ENCODE measurements at regions not wholly inside any gene's neighbourhood (a gene's known extent, or its start where the extent isn't known, plus 50 kb on each side); places are given as distances from the start of the nearest gene placed in this dataset.
"Not testable (repeated sequence)": the region's sequence is repeated elsewhere in the genome, so short reads cannot be mapped to it uniquely, and the experiment has no call there.

DNA sequence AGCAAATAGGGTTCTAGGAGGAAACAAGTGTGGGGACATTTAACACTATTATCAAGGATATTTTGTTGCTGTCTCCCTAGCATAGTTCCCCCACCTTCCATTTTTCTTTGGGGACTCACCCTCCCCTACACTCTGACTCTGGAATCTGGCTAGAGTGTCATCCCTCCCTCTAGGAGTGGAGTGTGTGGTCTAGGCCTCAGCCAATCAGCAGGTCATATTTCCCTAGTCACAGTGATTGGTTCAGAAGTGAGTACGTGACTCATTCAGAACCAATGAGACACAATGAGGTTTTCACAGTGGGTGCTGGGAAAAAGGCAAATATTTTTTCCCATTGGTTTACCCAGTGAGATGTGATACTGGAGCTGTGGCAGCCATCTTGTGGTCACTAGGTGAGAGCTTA is 234.4 kb downstream of the SHQ1 start:
- H3K4me3 ChIP-seq, result no peak overlapping the region
- no peak overlapping the region for H3K27ac ChIP-seq
- DNase-seq (ENCODE audit: low read depth in 1 of 2, low spot score in 1 of 2) (no peak), FAIRE-seq (no peak), ATAC-seq (no peak)
- no peak overlapping the region for H3K4me2 ChIP-seq
- CTCF ChIA-PET, result no interaction called here
- H3K4me1 ChIP-seq, result no peaks in the 10 kb centered on the region
- H3K9me3 ChIP-seq, result no peaks in the 10 kb centered on the region
- WGBS (ENCODE audit: missing lambda C conversion rate), result 73% methylated on average over 1 of the region's 1 CpG
- no peak for TF ChIP-seq TP53 (CRISPR knock-in tag; IDR thresholded peaks at IDR 0.05)
- no peak for TF ChIP-seq HOXB5 (CRISPR knock-in tag; IDR thresholded peaks at IDR 0.05)
- TF ChIP-seq ATOH8 (CRISPR knock-in tag; IDR thresholded peaks at IDR 0.05; ENCODE audit: low read depth), result no peak
- no peak for TF ChIP-seq RCOR1 (IDR thresholded peaks at IDR 0.05; ENCODE audit: low read depth, low read length)
- TF ChIP-seq POLR2A (IDR thresholded peaks at IDR 0.05; ENCODE audit: low read length), result no peak
- POLR2A ChIA-PET, result no interaction called here

- H3K4me3 ChIP-seq; POLR2A ChIA-PET; ATAC-seq; FAIRE-seq; H3K27ac ChIP-seq; H3K9me3 ChIP-seq; DNase-seq (ENCODE audit: low read depth in 1 of 2, low spot score in 1 of 2); H3K4me1 ChIP-seq; CTCF ChIA-PET; H3K4me2 ChIP-seq: not testable (repeated sequence)
- 39% methylated on average over 5 of the region's 5 CpGs for WGBS (ENCODE audit: missing lambda C conversion rate)
Measured at GRCh38 chr3:72609114-72609513, 239.1 kb downstream of the SHQ1 start.

- DNase-seq (ENCODE audit: low read depth in 1 of 2, low spot score in 1 of 2) (no peak), FAIRE-seq (no peak), ATAC-seq (no peak)
- Histone ChIP-seq H3K4me3 (no peak overlapping the region), H3K9me3 (no peaks in the 10 kb centered on the region), H3K4me2 (no peak overlapping the region), H3K27ac (no peak overlapping the region), H3K4me1 (no peaks in the 10 kb centered on the region)
- TF ChIP-seq, protein P1, sequence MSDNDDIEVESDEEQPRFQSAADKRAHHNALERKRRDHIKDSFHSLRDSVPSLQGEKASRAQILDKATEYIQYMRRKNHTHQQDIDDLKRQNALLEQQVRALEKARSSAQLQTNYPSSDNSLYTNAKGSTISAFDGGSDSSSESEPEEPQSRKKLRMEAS (IDR thresholded peaks at IDR 0.05), result no peak
- TF ChIP-seq, protein P2, sequence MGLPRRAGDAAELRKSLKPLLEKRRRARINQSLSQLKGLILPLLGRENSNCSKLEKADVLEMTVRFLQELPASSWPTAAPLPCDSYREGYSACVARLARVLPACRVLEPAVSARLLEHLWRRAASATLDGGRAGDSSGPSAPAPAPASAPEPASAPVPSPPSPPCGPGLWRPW (IDR thresholded peaks at IDR 0.05), result no peak
- TF ChIP-seq EHMT2 (IDR thresholded peaks at IDR 0.05; ENCODE audit: low read depth), result no peak
- no peak for TF ChIP-seq EHF (CRISPR knock-in tag; IDR thresholded peaks at IDR 0.05)
- TF ChIP-seq ZNF302 (CRISPR knock-in tag; IDR thresholded peaks at IDR 0.05), result no peak
- no peak for TF ChIP-seq MAZ (IDR thresholded peaks at IDR 0.05; ENCODE audit: borderline replicate concordance, low read depth, low read length)
- TF ChIP-seq, protein P3, sequence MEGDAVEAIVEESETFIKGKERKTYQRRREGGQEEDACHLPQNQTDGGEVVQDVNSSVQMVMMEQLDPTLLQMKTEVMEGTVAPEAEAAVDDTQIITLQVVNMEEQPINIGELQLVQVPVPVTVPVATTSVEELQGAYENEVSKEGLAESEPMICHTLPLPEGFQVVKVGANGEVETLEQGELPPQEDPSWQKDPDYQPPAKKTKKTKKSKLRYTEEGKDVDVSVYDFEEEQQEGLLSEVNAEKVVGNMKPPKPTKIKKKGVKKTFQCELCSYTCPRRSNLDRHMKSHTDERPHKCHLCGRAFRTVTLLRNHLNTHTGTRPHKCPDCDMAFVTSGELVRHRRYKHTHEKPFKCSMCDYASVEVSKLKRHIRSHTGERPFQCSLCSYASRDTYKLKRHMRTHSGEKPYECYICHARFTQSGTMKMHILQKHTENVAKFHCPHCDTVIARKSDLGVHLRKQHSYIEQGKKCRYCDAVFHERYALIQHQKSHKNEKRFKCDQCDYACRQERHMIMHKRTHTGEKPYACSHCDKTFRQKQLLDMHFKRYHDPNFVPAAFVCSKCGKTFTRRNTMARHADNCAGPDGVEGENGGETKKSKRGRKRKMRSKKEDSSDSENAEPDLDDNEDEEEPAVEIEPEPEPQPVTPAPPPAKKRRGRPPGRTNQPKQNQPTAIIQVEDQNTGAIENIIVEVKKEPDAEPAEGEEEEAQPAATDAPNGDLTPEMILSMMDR (IDR thresholded peaks at IDR 0.05), result no peak
- TF ChIP-seq HOXB5 (CRISPR knock-in tag; IDR thresholded peaks at IDR 0.05), result no peak
- no peak for TF ChIP-seq CBX8 (IDR thresholded peaks at IDR 0.05)
- no peak for TF ChIP-seq CHD2 (IDR thresholded peaks at IDR 0.05; ENCODE audit: low read length, partially characterized antibody)
- no peak for TF ChIP-seq JUN (IDR thresholded peaks at IDR 0.05)
- no peak for TF ChIP-seq CBX2 (IDR thresholded peaks at IDR 0.05; ENCODE audit: borderline replicate concordance, low read depth)
- no peak for TF ChIP-seq NPAS2 (CRISPR knock-in tag; IDR thresholded peaks at IDR 0.05; ENCODE audit: borderline replicate concordance)
- no peak for TF ChIP-seq POLR2AphosphoS2 (conservative IDR thresholded peaks at IDR 0.05; ENCODE audit: low read length)
- TF ChIP-seq FOXS1 (CRISPR knock-in tag; IDR thresholded peaks at IDR 0.05), result no peak
- 65% methylated on average over 5 of the region's 6 CpGs for WGBS (ENCODE audit: missing lambda C conversion rate)
- ChIA-PET CTCF (no interaction called here), POLR2A (no interaction called here)
Measured at GRCh38 chr3:72606005-72606800, 242.0 kb downstream of the SHQ1 start.
